ENCODE measurements at regions not wholly inside any gene's neighbourhood (a gene's known extent, or its start where the extent isn't known, plus 50 kb on each side); places are given as distances from the start of the nearest gene placed in this dataset.

GRCh38 chr7:145211211-145211610 lies 375.4 kb upstream of the TPK1 start:
- Mint-ChIP-seq H3K36me3 (no peaks in the 10 kb centered on the region), H3K4me3 (no peak overlapping the region), H3K27ac (no peak overlapping the region), H3K9me3 (peaks cover 0 to 7% (median 4%) of the 10 kb centered on the region in 9 donors), H3K4me1 (no peaks in the 10 kb centered on the region), H3K27me3 (no peaks in the 10 kb centered on the region)
- DNase-seq = no peak
- ATAC-seq = no peak
- POLR2A ChIA-PET = no interaction called here

GRCh38 chr7:145193951-145194350 lies 358.1 kb upstream of the TPK1 start:
- Mint-ChIP-seq H3K27ac (no peak overlapping the region), H3K36me3 (no peaks in the 10 kb centered on the region), H3K27me3 (peaks cover 0 to 14% (median 0%) of the 10 kb centered on the region in 5 donors), H3K4me1 (no peaks in the 10 kb centered on the region), H3K9me3 (peaks cover 0 to 8% (median 0%) of the 10 kb centered on the region in 9 donors), H3K4me3 (no peak overlapping the region)
- DNase-seq = no peak
- POLR2A ChIA-PET = no interaction called here
- no peak for ATAC-seq

GRCh38 chr7:145184956-145185355 lies 349.1 kb upstream of the TPK1 start:
- Mint-ChIP-seq H3K4me3 (no peak overlapping the region), H3K27ac (no peak overlapping the region), H3K36me3 (no peaks in the 10 kb centered on the region), H3K27me3 (peaks cover 0 to 16% (median 2%) of the 10 kb centered on the region in 5 donors), H3K4me1 (no peaks in the 10 kb centered on the region), H3K9me3 (peaks cover 0 to 8% (median 0%) of the 10 kb centered on the region in 9 donors)
- DNase-seq (no peak), ATAC-seq (no peak)
- POLR2A ChIA-PET = no interaction called here

- ATAC-seq (no peak), DNase-seq (no peak)
- H3K27ac Mint-ChIP-seq = no peak overlapping the region
- no peaks in the 10 kb centered on the region for H3K36me3 Mint-ChIP-seq
- H3K4me3 Mint-ChIP-seq = no peak overlapping the region
- peaks cover 0 to 8% (median 0%) of the 10 kb centered on the region in 9 donors for H3K9me3 Mint-ChIP-seq
- no peaks in the 10 kb centered on the region for H3K4me1 Mint-ChIP-seq
- H3K27me3 Mint-ChIP-seq = peaks cover 0 to 4% (median 0%) of the 10 kb centered on the region in 5 donors
- POLR2A ChIA-PET = no interaction called here
Measured at GRCh38 chr7:145183069-145183468, 347.2 kb upstream of the TPK1 start.

GRCh38 chr7:145175366-145175765 lies 339.5 kb upstream of the TPK1 start:
- ATAC-seq (no peak), DNase-seq (no peak)
- H3K4me3 Mint-ChIP-seq = no peak overlapping the region
- H3K4me1 Mint-ChIP-seq = no peaks in the 10 kb centered on the region
- H3K27ac Mint-ChIP-seq = no peak overlapping the region
- peaks cover 0 to 3% (median 0%) of the 10 kb centered on the region in 5 donors for H3K27me3 Mint-ChIP-seq
- POLR2A ChIA-PET = no interaction called here
- peaks cover 0 to 4% (median 0%) of the 10 kb centered on the region in 9 donors for H3K9me3 Mint-ChIP-seq
- no peaks in the 10 kb centered on the region for H3K36me3 Mint-ChIP-seq

- POLR2A ChIA-PET = no interaction called here
- DNase-seq (no peak), ATAC-seq (no peak)
- Mint-ChIP-seq H3K27me3 (peaks cover 0 to 13% (median under 1%) of the 10 kb centered on the region in 5 donors), H3K36me3 (no peaks in the 10 kb centered on the region), H3K4me1 (no peaks in the 10 kb centered on the region), H3K4me3 (no peak overlapping the region), H3K9me3 (peaks cover 0 to 2% (median 0%) of the 10 kb centered on the region in 9 donors), H3K27ac (no peak overlapping the region)
Measured at GRCh38 chr7:145169908-145170307, 334.1 kb upstream of the TPK1 start.

GRCh38 chr7:145168879-145169278 lies 333.0 kb upstream of the TPK1 start:
- no peak overlapping the region for H3K4me3 Mint-ChIP-seq

GRCh38 chr7:145168427-145168826 lies 332.6 kb upstream of the TPK1 start:
- H3K27ac Mint-ChIP-seq = no peak overlapping the region
- POLR2A ChIA-PET = no interaction called here

More at GRCh38 chr7:145168879-145169278, 333.0 kb upstream of the TPK1 start:
- Mint-ChIP-seq H3K36me3 (no peaks in the 10 kb centered on the region), H3K4me1 (no peaks in the 10 kb centered on the region), H3K27me3 (peaks cover 0 to 12% (median 0%) of the 10 kb centered on the region in 5 donors), H3K27ac (no peak overlapping the region), H3K9me3 (peaks cover 0 to 2% (median 0%) of the 10 kb centered on the region in 9 donors)
- DNase-seq (no peak), ATAC-seq (no peak)
- POLR2A ChIA-PET = no interaction called here

GRCh38 chr7:145156834-145157233 lies 321.0 kb upstream of the TPK1 start:
- H3K27me3 Mint-ChIP-seq = peaks cover 0 to 4% (median 0%) of the 10 kb centered on the region in 5 donors
- POLR2A ChIA-PET = no interaction called here

More at GRCh38 chr7:145168427-145168826, 332.6 kb upstream of the TPK1 start:
- Mint-ChIP-seq H3K9me3 (peaks cover 0 to 2% (median 0%) of the 10 kb centered on the region in 9 donors), H3K36me3 (no peaks in the 10 kb centered on the region), H3K4me3 (no peak overlapping the region), H3K4me1 (no peaks in the 10 kb centered on the region), H3K27me3 (peaks cover 0 to 14% (median 0%) of the 10 kb centered on the region in 5 donors)
- ATAC-seq = no peak
- no peak for DNase-seq

GRCh38 chr7:145152589-145152988 lies 316.7 kb upstream of the TPK1 start:
- POLR2A ChIA-PET = no interaction called here
- DNase-seq (no peak), ATAC-seq (no peak)
- Mint-ChIP-seq H3K36me3 (no peaks in the 10 kb centered on the region), H3K4me1 (no peaks in the 10 kb centered on the region), H3K27me3 (peaks cover 2 to 24% (median 6%) of the 10 kb centered on the region in 5 donors), H3K4me3 (no peak overlapping the region), H3K9me3 (no peaks in the 10 kb centered on the region), H3K27ac (no peak overlapping the region)

More at GRCh38 chr7:145156834-145157233, 321.0 kb upstream of the TPK1 start:
- no peak for DNase-seq
- Mint-ChIP-seq H3K27ac (no peak overlapping the region), H3K9me3 (no peaks in the 10 kb centered on the region), H3K36me3 (no peaks in the 10 kb centered on the region), H3K4me3 (no peak overlapping the region), H3K4me1 (no peaks in the 10 kb centered on the region)
- no peak for ATAC-seq

GRCh38 chr7:145151676-145152075 lies 315.8 kb upstream of the TPK1 start:
- ATAC-seq (no peak), DNase-seq (no peak)
- Mint-ChIP-seq H3K4me1 (no peaks in the 10 kb centered on the region), H3K4me3 (no peak overlapping the region), H3K36me3 (no peaks in the 10 kb centered on the region), H3K9me3 (no peaks in the 10 kb centered on the region), H3K27me3 (peaks cover 2 to 24% (median 6%) of the 10 kb centered on the region in 5 donors), H3K27ac (no peak overlapping the region)
- POLR2A ChIA-PET = no interaction called here

- H3K4me3 Mint-ChIP-seq = no peak overlapping the region
- no peaks in the 10 kb centered on the region for H3K36me3 Mint-ChIP-seq
- ATAC-seq (no peak), DNase-seq (no peak)
- no peaks in the 10 kb centered on the region for H3K4me1 Mint-ChIP-seq
- H3K27me3 Mint-ChIP-seq = peaks cover 2 to 24% (median 5%) of the 10 kb centered on the region in 5 donors
- no peak overlapping the region for H3K27ac Mint-ChIP-seq
- POLR2A ChIA-PET = interaction anchor here (0.5 kb wide), 1 partner anchor 1867 kb away, joined by 3 read pairs; no protein-coding TSS in a partner anchor
- H3K9me3 Mint-ChIP-seq = no peaks in the 10 kb centered on the region
Measured at GRCh38 chr7:145147865-145148264, 312.0 kb upstream of the TPK1 start.

GRCh38 chr7:145143685-145144084 lies 307.8 kb upstream of the TPK1 start:
- DNase-seq = no peak
- no peak overlapping the region for H3K4me3 Mint-ChIP-seq
- POLR2A ChIA-PET = no interaction called here
- no peak for ATAC-seq
- H3K4me1 Mint-ChIP-seq = no peaks in the 10 kb centered on the region
- no peaks in the 10 kb centered on the region for H3K9me3 Mint-ChIP-seq
- no peaks in the 10 kb centered on the region for H3K36me3 Mint-ChIP-seq
- H3K27me3 Mint-ChIP-seq = peaks cover 0 to 5% (median 2%) of the 10 kb centered on the region in 5 donors
- H3K27ac Mint-ChIP-seq = no peak overlapping the region

- ATAC-seq = no peak
- H3K4me1 Mint-ChIP-seq = no peaks in the 10 kb centered on the region
- no peak overlapping the region for H3K27ac Mint-ChIP-seq
- H3K27me3 Mint-ChIP-seq = peaks cover 2 to 21% (median 5%) of the 10 kb centered on the region in 5 donors
- no peaks in the 10 kb centered on the region for H3K36me3 Mint-ChIP-seq
- H3K9me3 Mint-ChIP-seq = no peaks in the 10 kb centered on the region
- POLR2A ChIA-PET = no interaction called here
- no peak for DNase-seq
- no peak overlapping the region for H3K4me3 Mint-ChIP-seq
Measured at GRCh38 chr7:145134377-145134776, 298.5 kb upstream of the TPK1 start.
